ENCODE measurements at regions not wholly inside any gene's neighbourhood (a gene's known extent, or its start where the extent isn't known, plus 50 kb on each side); places are given as distances from the start of the nearest gene placed in this dataset.

GRCh38 chr4:116860891-116861290, 224.5 kb downstream of the TRAM1L1 start:
- no peak for DNase-seq (ENCODE audit: low read depth in 1 of 2, low spot score in 1 of 2)
- H3K27me3 ChIP-seq (ENCODE audit: insufficient read depth, poor library complexity, severe bottlenecking): no peaks in the 10 kb centered on the region
- TF ChIP-seq REST (IDR thresholded peaks at IDR 0.05; ENCODE audit: insufficient replicate concordance, low read depth) (no peak), GABPA (IDR thresholded peaks at IDR 0.05; ENCODE audit: low read depth) (no peak), SPI1 (IDR thresholded peaks at IDR 0.05; ENCODE audit: borderline replicate concordance, low read depth) (no peak), POLR2AphosphoS5 (IDR thresholded peaks at IDR 0.05; ENCODE audit: low read depth) (no peak)
- TF ChIP-seq, protein P1, sequence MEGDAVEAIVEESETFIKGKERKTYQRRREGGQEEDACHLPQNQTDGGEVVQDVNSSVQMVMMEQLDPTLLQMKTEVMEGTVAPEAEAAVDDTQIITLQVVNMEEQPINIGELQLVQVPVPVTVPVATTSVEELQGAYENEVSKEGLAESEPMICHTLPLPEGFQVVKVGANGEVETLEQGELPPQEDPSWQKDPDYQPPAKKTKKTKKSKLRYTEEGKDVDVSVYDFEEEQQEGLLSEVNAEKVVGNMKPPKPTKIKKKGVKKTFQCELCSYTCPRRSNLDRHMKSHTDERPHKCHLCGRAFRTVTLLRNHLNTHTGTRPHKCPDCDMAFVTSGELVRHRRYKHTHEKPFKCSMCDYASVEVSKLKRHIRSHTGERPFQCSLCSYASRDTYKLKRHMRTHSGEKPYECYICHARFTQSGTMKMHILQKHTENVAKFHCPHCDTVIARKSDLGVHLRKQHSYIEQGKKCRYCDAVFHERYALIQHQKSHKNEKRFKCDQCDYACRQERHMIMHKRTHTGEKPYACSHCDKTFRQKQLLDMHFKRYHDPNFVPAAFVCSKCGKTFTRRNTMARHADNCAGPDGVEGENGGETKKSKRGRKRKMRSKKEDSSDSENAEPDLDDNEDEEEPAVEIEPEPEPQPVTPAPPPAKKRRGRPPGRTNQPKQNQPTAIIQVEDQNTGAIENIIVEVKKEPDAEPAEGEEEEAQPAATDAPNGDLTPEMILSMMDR (IDR thresholded peaks at IDR 0.05; ENCODE audit: insufficient read depth, low read length): no peak
- no peak overlapping the region for H3K4me3 ChIP-seq (replicated peaks; ENCODE audit: insufficient read depth, low read length)
- no peak overlapping the region for H3K27ac ChIP-seq (replicated peaks)

- Histone ChIP-seq H3K27me3 (ENCODE audit: insufficient read depth, poor library complexity, severe bottlenecking) (no peaks in the 10 kb centered on the region), H3K4me3 (replicated peaks; ENCODE audit: insufficient read depth, low read length) (no peak overlapping the region), H3K27ac (replicated peaks) (no peak overlapping the region)
- TF ChIP-seq, protein P1 (IDR thresholded peaks at IDR 0.05; ENCODE audit: insufficient read depth, low read length): no peak
- TF ChIP-seq REST (IDR thresholded peaks at IDR 0.05; ENCODE audit: insufficient replicate concordance, low read depth) (no peak), POLR2AphosphoS5 (IDR thresholded peaks at IDR 0.05; ENCODE audit: low read depth) (no peak), SPI1 (IDR thresholded peaks at IDR 0.05; ENCODE audit: borderline replicate concordance, low read depth) (no peak)
- no peak for DNase-seq (ENCODE audit: low read depth in 1 of 2, low spot score in 1 of 2)
Observed at GRCh38 chr4:116849620-116850019, 235.8 kb downstream of the TRAM1L1 start.

- H3K27ac ChIP-seq (replicated peaks): no peak overlapping the region
- no peak overlapping the region for H3K4me3 ChIP-seq (replicated peaks; ENCODE audit: insufficient read depth, low read length)
- no peak for DNase-seq (ENCODE audit: low read depth in 1 of 2, low spot score in 1 of 2)
- H3K27me3 ChIP-seq (ENCODE audit: insufficient read depth, poor library complexity, severe bottlenecking): no peaks in the 10 kb centered on the region
- TF ChIP-seq, protein P1 (IDR thresholded peaks at IDR 0.05; ENCODE audit: insufficient read depth, low read length): no peak
- no peak for TF ChIP-seq GABPA (IDR thresholded peaks at IDR 0.05; ENCODE audit: low read depth)
- TF ChIP-seq SPI1 (IDR thresholded peaks at IDR 0.05; ENCODE audit: borderline replicate concordance, low read depth): no peak
- no peak for TF ChIP-seq POLR2AphosphoS5 (IDR thresholded peaks at IDR 0.05; ENCODE audit: low read depth)
- TF ChIP-seq REST (IDR thresholded peaks at IDR 0.05; ENCODE audit: insufficient replicate concordance, low read depth): no peak
Observed at GRCh38 chr4:116847616-116848015, 237.8 kb downstream of the TRAM1L1 start.

Measured in HL-60 (cell line).